SU-DHL-6 (cell line): ENCODE measurements at regions not wholly inside any gene's neighbourhood (a gene's known extent, or its start where the extent isn't known, plus 50 kb on each side); places are given as distances from the start of the nearest gene placed in this dataset.

ENCODE experiments used
- H2AFZ ChIP-seq: fragments of 200-600 bp; sonication (generic); 2 replicates; pipeline ENCODE4 v1.6.1; 2014; ENCODE audit warnings: low read depth, mild to moderate bottlenecking, moderate library complexity, mixed read lengths, antibody characterized with exemption, low read length; ENCODE audit not compliant: severe bottlenecking
- H3F3A ChIP-seq: fragments of 200-600 bp; shearing (Covaris generic); 2 replicates; pipeline ENCODE4 v1.6.0; 2016; ENCODE audit warnings: antibody characterized with exemption, mild to moderate bottlenecking; ENCODE audit not compliant: insufficient read depth
- H3K27ac ChIP-seq: fragments of 200-600 bp; sonication (generic); 2 replicates; pipeline ENCODE4 v1.5.1; 2016; ENCODE audit warnings: low read depth, mild to moderate bottlenecking, low read length, moderate library complexity, mixed read lengths
- H3K27me3 ChIP-seq: fragments of 200-600 bp; sonication (generic), shearing (Covaris generic); 2 replicates; pipeline ENCODE4 v1.6.0; 2014; ENCODE audit warnings: mild to moderate bottlenecking, low read length
- H3K36me3 ChIP-seq: fragments of 200-600 bp; sonication (generic); 2 replicates; pipeline ENCODE4 v1.6.1; 2014; ENCODE audit warnings: mild to moderate bottlenecking, low read length, mixed read lengths
- H3K4me2 ChIP-seq: fragments of 300-600, 200-600 bp; shearing (Covaris generic), sonication (generic); 2 replicates; pipeline ENCODE4 v1.6.0; 2014; ENCODE audit warnings: low read length, low read depth, mild to moderate bottlenecking; ENCODE audit not compliant: poor library complexity, severe bottlenecking
- H3K4me3 ChIP-seq: fragments of 200-600 bp; sonication (generic); 2 replicates; pipeline ENCODE4 v1.5.1; 2014; ENCODE audit warnings: antibody characterized with exemption, low read length, mild to moderate bottlenecking, mixed read lengths; ENCODE audit not compliant: insufficient read depth, poor library complexity, severe bottlenecking
- H3K79me2 ChIP-seq: fragments of 200-600 bp; sonication (generic); 2 replicates; pipeline ENCODE4 v1.6.1; 2014; ENCODE audit warnings: mild to moderate bottlenecking, low read length, moderate library complexity; ENCODE audit not compliant: insufficient read depth
- H3K9ac ChIP-seq: fragments of 200-600 bp; sonication (generic); 2 replicates; pipeline ENCODE4 v1.7.0; 2014; ENCODE audit warnings: mild to moderate bottlenecking, low read length
- H3K9me2 ChIP-seq: fragments of 200-600 bp; sonication (generic); replicated peaks from 2 replicates; pipeline ENCODE4 v1.6.1; 2014; ENCODE audit warnings: low read length; ENCODE audit not compliant: insufficient read depth
- H3K9me3 ChIP-seq: fragments of 200-600 bp; sonication (generic); 2 replicates; pipeline ENCODE4 v1.6.1; 2014; ENCODE audit warnings: low read length, mixed read lengths; ENCODE audit not compliant: insufficient read depth
- H4K20me1 ChIP-seq: fragments of 200-600 bp; sonication (generic); 2 replicates; pipeline ENCODE4 v1.6.1; 2014; ENCODE audit warnings: low read depth, mild to moderate bottlenecking, antibody characterized with exemption, low read length, moderate library complexity, mixed read lengths
- CTCF ChIP-seq: fragments of 200-600 bp; sonication (generic); IDR thresholded peaks from one replicate; pipeline ENCODE4 v1.5.1; 2017; ENCODE audit warnings: antibody characterized with exemption, mild to moderate bottlenecking, low read length, moderate library complexity; ENCODE audit not compliant: insufficient read depth, poor library complexity, severe bottlenecking
- EZH2phosphoT487 ChIP-seq: fragments of 200-600 bp; sonication (generic), shearing (Covaris generic); conservative IDR thresholded peaks from 2 replicates; pipeline ENCODE4 v1.6.1; 2018; ENCODE audit warnings: mild to moderate bottlenecking, antibody characterized with exemption, low read length, moderate library complexity, mixed read lengths

DNA sequence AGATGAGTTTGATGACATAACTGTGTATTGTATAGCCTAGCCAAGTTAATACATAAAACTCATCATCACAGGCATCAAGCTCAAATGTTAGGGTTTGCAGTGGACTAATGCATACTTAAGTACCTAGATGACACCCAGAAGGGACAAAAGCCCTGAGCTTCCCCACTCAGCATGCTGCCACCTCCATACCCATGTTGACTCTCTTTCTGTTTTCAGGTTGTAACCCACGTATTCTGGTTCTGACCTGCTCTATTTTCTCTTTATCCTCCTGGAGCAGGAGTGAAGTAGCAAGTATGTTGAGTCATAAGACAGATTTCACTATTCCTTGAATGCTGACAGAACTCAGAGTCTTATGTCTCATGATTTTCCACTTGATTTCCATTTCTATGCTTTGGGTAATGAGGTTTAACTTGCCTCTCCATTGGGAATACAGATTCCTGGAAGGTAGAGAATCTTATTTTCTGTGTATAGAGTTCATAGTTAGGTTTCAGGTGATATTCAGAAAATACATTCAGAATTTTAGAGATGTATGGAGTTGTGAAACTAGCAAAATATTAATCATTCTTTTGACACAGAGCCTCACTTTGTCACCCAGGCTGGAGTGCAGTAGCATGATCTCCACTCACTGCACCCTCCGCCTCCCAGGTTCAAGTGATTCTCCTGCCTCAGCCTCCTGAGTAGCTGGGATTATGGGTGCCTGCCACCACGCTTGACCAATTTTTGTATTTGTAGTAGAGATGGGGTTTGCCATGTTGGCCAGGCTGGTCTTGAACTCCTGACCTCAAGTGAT lies 122.5 kb upstream of the KCNJ15 start:
- Histone ChIP-seq H4K20me1 (no peaks in the 10 kb centered on the region), H2AFZ (no peak overlapping the region), H3K9me3 (no peaks in the 10 kb centered on the region), H3K36me3 (no peaks in the 10 kb centered on the region), H3K9ac (no peak overlapping the region), H3K9me2 (no peaks in the 10 kb centered on the region), H3K4me3 (no peak overlapping the region), H3K27ac (no peak overlapping the region), H3K79me2 (no peaks in the 10 kb centered on the region), H3K4me2 (no peak overlapping the region), H3K27me3 (no peaks in the 10 kb centered on the region), H3F3A (no peaks in the 10 kb centered on the region)
- no peak for TF ChIP-seq CTCF
- TF ChIP-seq EZH2phosphoT487 = no peak

- no peaks in the 10 kb centered on the region for H4K20me1 ChIP-seq
- no peaks in the 10 kb centered on the region for H3K36me3 ChIP-seq
- no peak overlapping the region for H3K4me2 ChIP-seq
- no peaks in the 10 kb centered on the region for H3K9me2 ChIP-seq
- no peaks in the 10 kb centered on the region for H3F3A ChIP-seq
- H3K27me3 ChIP-seq = no peaks in the 10 kb centered on the region
- no peaks in the 10 kb centered on the region for H3K79me2 ChIP-seq
- TF ChIP-seq EZH2phosphoT487 (no peak), CTCF (no peak)
- H3K9ac ChIP-seq = no peak overlapping the region
- no peak overlapping the region for H3K27ac ChIP-seq
- H3K4me3 ChIP-seq = no peak overlapping the region
- no peaks in the 10 kb centered on the region for H3K9me3 ChIP-seq
- no peak overlapping the region for H2AFZ ChIP-seq
These were observed 120.6 kb upstream of the KCNJ15 start for GRCh38 chr21:38136201-38136600.

DNA sequence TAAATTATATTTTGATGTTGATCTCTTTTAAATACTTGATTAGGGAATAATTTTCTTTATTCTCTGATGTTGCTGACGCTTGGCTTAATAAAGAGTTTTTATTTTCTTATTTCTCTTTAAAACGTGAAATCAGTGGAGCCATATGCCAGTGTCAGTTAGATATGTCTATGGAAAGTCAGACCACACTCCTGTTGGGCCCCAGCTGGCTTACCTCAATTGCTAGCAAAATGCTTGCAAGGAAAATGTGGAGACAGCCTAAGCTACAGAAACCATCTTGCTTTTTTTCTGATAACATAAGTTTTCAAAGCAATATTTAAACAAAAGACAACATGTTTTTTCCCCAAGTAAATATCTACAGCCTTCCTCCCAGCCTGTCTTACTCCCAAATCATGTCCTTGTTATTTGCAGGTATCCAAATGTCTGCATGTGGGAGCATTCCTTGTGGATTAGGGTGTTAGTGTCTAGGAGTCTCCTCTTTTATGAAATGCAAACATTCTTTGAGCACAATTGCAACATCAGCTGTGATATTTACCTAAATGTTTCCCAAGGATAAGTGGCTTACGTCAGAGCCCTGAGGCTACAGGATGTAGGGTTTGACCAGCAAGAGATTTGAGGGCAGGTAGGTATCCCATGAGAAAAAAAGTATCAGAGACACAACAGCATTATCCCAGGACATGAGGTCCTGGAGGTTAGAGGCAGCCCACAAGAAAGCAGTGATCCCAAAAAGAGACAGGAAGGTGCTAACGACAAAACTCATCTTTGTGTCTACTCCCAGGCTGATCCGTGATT lies 117.2 kb upstream of the KCNJ15 start:
- no peak for TF ChIP-seq CTCF
- no peak for TF ChIP-seq EZH2phosphoT487
- Histone ChIP-seq H3K9me3 (no peaks in the 10 kb centered on the region), H3K36me3 (no peaks in the 10 kb centered on the region), H3K4me2 (no peak overlapping the region), H4K20me1 (no peaks in the 10 kb centered on the region), H3K27ac (no peak overlapping the region), H3K27me3 (no peaks in the 10 kb centered on the region), H3K9me2 (no peaks in the 10 kb centered on the region), H3K4me3 (no peak overlapping the region), H3K79me2 (no peaks in the 10 kb centered on the region), H3F3A (no peaks in the 10 kb centered on the region), H2AFZ (no peak overlapping the region), H3K9ac (no peak overlapping the region)
